ENCODE measurements at regions not wholly inside any gene's neighbourhood (a gene's known extent, or its start where the extent isn't known, plus 50 kb on each side); places are given as distances from the start of the nearest gene placed in this dataset.
"Not testable (repeated sequence)": the region's sequence is repeated elsewhere in the genome, so short reads cannot be mapped to it uniquely, and the experiment has no call there.

DNA sequence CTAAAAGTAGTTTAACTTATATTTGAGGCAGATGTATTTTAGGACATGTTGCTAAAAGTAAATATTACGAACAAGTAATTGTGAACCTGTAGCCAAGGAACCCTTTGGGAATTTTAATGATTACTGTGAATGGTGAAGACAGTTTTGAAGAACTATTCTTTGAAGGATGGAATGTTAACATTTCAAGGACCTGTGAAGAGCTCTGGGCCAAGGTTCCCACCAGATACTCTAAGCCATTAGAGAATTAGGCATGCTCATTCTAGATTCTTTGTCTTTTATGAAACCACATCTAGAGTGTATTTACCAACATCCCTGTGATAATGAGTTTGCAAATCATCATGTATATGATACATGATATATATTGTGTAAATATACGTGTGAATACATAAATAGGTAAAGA, 99.8 kb downstream of the SEPTIN7 start:
- Mint-ChIP-seq H3K9me3 (ENCODE audit: unreplicated experiment) (no peaks in the 10 kb centered on the region), H3K4me3 (ENCODE audit: unreplicated experiment) (no peak overlapping the region), H3K27me3 (ENCODE audit: unreplicated experiment) (no peaks in the 10 kb centered on the region), H3K4me1 (ENCODE audit: unreplicated experiment) (peaks cover 4% of the 10 kb centered on the region), H3K27ac (ENCODE audit: unreplicated experiment) (no peak overlapping the region), H3K36me3 (ENCODE audit: unreplicated experiment) (peaks cover 50% of the 10 kb centered on the region)
- DNase-seq (ENCODE audit: extremely low spot score, unreplicated experiment) = no peak
- TF ChIP-seq, protein P1, sequence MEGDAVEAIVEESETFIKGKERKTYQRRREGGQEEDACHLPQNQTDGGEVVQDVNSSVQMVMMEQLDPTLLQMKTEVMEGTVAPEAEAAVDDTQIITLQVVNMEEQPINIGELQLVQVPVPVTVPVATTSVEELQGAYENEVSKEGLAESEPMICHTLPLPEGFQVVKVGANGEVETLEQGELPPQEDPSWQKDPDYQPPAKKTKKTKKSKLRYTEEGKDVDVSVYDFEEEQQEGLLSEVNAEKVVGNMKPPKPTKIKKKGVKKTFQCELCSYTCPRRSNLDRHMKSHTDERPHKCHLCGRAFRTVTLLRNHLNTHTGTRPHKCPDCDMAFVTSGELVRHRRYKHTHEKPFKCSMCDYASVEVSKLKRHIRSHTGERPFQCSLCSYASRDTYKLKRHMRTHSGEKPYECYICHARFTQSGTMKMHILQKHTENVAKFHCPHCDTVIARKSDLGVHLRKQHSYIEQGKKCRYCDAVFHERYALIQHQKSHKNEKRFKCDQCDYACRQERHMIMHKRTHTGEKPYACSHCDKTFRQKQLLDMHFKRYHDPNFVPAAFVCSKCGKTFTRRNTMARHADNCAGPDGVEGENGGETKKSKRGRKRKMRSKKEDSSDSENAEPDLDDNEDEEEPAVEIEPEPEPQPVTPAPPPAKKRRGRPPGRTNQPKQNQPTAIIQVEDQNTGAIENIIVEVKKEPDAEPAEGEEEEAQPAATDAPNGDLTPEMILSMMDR (IDR thresholded peaks at IDR 0.05) = no peak

- Mint-ChIP-seq H3K27ac (ENCODE audit: unreplicated experiment) (peak overlapping the region; percentile 34), H3K27me3 (ENCODE audit: unreplicated experiment) (no peaks in the 10 kb centered on the region), H3K36me3 (ENCODE audit: unreplicated experiment) (peaks cover 23% of the 10 kb centered on the region), H3K4me3 (ENCODE audit: unreplicated experiment) (no peak overlapping the region), H3K9me3 (ENCODE audit: unreplicated experiment) (no peaks in the 10 kb centered on the region), H3K4me1 (ENCODE audit: unreplicated experiment) (peaks cover 2% of the 10 kb centered on the region)
- no peak for DNase-seq (ENCODE audit: extremely low spot score, unreplicated experiment)
- TF ChIP-seq, protein P1 (IDR thresholded peaks at IDR 0.05) = no peak
Measured at GRCh38 chr7:35905555-35905954, 104.7 kb downstream of the SEPTIN7 start.

DNA sequence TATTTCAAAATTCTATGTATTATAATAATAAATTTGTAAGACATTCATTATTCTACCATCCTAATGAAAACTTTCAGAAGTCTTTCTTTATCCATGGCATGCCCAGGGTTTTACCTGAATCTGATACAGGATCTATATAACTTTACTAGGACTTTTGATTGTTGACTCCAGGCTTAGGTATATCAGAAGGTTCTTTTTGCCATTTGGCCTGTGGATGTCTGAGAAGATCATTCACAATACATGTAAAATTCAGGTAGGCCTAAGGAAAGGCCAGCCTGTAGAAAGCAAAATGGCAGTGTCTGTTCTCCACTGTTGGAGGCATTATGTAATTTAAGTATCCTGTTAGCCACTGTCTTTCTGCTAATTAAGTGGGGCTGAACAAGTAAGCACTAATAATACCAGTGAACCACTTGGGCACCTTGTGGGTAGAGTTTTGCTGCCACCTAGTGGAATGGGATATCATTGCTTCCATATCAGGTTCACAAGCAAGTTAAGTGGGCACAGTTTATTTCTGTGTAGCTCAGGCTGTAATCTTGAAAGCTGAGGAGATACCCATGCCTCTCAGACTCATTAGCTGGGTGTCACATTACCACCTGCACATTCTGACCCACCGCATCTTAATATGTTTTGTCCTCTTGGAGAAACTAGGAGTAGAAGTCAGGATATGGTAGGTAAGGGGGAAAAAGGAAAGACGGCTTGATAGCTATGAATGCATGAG, 105.5 kb downstream of the SEPTIN7 start:
- Mint-ChIP-seq H3K27me3 (ENCODE audit: unreplicated experiment) (no peaks in the 10 kb centered on the region), H3K27ac (ENCODE audit: unreplicated experiment) (no peak overlapping the region), H3K36me3 (ENCODE audit: unreplicated experiment) (peaks cover 24% of the 10 kb centered on the region), H3K9me3 (ENCODE audit: unreplicated experiment) (no peaks in the 10 kb centered on the region), H3K4me3 (ENCODE audit: unreplicated experiment) (no peak overlapping the region), H3K4me1 (ENCODE audit: unreplicated experiment) (peaks cover 2% of the 10 kb centered on the region)
- no peak for DNase-seq (ENCODE audit: extremely low spot score, unreplicated experiment)
- TF ChIP-seq, protein P1 (IDR thresholded peaks at IDR 0.05) = peak; percentile 91

- TF ChIP-seq, protein P1 (IDR thresholded peaks at IDR 0.05) = no peak
- Mint-ChIP-seq H3K4me3 (ENCODE audit: unreplicated experiment) (no peak overlapping the region), H3K27me3 (ENCODE audit: unreplicated experiment) (no peaks in the 10 kb centered on the region), H3K9me3 (ENCODE audit: unreplicated experiment) (no peaks in the 10 kb centered on the region), H3K36me3 (ENCODE audit: unreplicated experiment) (peaks cover 18% of the 10 kb centered on the region), H3K4me1 (ENCODE audit: unreplicated experiment) (peaks cover 2% of the 10 kb centered on the region), H3K27ac (ENCODE audit: unreplicated experiment) (no peak overlapping the region)
- DNase-seq (ENCODE audit: extremely low spot score, unreplicated experiment) = no peak
Measured at GRCh38 chr7:35908331-35909216, 107.7 kb downstream of the SEPTIN7 start.

DNA sequence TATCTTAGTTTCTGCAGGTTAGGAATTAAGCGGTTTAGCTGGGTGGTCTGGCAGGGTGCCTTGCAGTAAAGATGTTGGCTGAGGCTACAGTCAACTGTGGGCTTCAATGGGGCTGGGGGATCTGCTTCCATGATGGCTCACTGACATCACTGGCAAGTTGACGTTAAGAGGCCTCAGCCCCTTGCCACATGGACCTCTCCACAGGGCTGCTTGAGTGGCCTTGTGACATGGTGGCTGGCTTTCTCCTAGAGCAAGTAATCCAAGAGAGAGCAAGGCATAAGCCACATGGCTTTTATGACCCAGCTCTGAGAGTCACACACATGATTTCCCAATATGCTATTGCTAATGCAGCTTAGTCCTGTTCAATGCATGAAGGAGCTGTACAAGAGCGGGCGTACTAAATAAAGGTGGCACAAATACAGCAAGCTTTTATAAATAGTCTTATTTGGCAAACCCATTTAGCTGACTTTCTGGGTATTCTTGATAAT, 109.1 kb downstream of the SEPTIN7 start:
- H3K27ac Mint-ChIP-seq (ENCODE audit: unreplicated experiment) = no peak overlapping the region
- peaks cover 11% of the 10 kb centered on the region for H3K36me3 Mint-ChIP-seq (ENCODE audit: unreplicated experiment)
- TF ChIP-seq, protein P1 (IDR thresholded peaks at IDR 0.05) = no peak
- no peaks in the 10 kb centered on the region for H3K27me3 Mint-ChIP-seq (ENCODE audit: unreplicated experiment)
- H3K4me3 Mint-ChIP-seq (ENCODE audit: unreplicated experiment) = no peak overlapping the region
- DNase-seq (ENCODE audit: extremely low spot score, unreplicated experiment) = no peak
- H3K9me3 Mint-ChIP-seq (ENCODE audit: unreplicated experiment) = no peaks in the 10 kb centered on the region
- peaks cover 2% of the 10 kb centered on the region for H3K4me1 Mint-ChIP-seq (ENCODE audit: unreplicated experiment)

GRCh38 chr7:35910621-35911020, 109.8 kb downstream of the SEPTIN7 start:
- H3K4me3 Mint-ChIP-seq (ENCODE audit: unreplicated experiment); H3K27me3 Mint-ChIP-seq (ENCODE audit: unreplicated experiment); H3K4me1 Mint-ChIP-seq (ENCODE audit: unreplicated experiment); H3K27ac Mint-ChIP-seq (ENCODE audit: unreplicated experiment); DNase-seq (ENCODE audit: extremely low spot score, unreplicated experiment); H3K9me3 Mint-ChIP-seq (ENCODE audit: unreplicated experiment): not testable (repeated sequence)
- H3K36me3 Mint-ChIP-seq (ENCODE audit: unreplicated experiment) = peaks cover 11% of the 10 kb centered on the region

DNA sequence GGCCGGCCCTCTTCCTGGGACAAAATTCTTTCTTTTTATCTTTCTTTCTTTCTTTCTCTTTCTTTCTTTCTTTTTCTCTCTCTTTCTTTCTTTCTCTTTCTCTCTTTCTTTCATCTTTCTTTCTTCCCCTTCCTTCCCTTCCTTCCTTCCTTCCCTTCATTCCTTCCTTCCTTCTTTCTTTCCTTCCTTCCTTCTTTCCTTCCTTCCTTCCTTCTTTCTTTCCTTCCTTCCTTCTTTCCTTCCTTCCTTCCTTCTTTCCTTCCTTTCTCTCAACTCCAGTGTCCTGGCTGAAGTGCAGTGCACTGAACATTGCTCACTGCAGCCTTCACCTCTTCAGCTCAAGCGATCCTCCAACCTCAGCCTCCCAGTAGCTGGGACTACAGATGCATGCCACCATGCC, 112.5 kb downstream of the SEPTIN7 start:
- H3K36me3 Mint-ChIP-seq (ENCODE audit: unreplicated experiment) = peaks cover 15% of the 10 kb centered on the region
- H3K27ac Mint-ChIP-seq (ENCODE audit: unreplicated experiment); H3K4me3 Mint-ChIP-seq (ENCODE audit: unreplicated experiment); H3K27me3 Mint-ChIP-seq (ENCODE audit: unreplicated experiment); H3K4me1 Mint-ChIP-seq (ENCODE audit: unreplicated experiment); DNase-seq (ENCODE audit: extremely low spot score, unreplicated experiment); H3K9me3 Mint-ChIP-seq (ENCODE audit: unreplicated experiment): not testable (repeated sequence)
